ENCODE measurements at regions not wholly inside any gene's neighbourhood (a gene's known extent, or its start where the extent isn't known, plus 50 kb on each side); places are given as distances from the start of the nearest gene placed in this dataset.

DNA sequence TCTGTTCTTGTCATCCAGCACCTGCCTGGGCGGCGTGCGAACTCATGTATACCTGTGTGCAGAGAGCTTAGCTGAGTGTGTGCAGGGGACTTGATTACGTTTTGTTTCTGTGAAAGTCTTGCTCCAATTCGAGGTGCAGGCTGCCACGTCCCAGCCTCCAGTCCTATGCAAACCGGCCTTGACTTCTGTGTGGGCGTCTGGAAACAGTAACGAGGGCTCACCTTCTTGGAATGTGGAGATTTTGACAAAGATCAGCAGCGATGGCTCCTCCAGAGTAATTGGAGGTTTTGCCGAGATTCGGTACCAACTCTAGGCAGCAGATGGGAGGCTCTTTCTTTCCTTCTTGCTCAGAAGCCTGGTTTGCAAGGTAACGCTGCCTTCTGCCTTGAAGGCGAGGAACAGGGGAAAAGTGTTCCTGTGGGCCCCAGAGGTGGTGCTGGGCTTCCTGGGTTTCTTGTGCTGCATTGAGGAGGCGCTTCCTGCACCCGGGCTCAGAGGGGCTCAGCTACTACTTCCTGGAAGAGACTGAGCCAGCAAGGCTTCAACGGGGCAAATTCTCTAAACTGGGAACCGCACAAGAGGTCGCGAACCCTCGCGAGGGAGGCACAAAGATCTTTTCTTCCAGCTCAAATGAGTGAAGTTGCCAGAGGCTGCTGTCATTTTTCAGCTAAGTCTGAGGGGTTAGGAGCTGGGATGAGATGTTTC, 249.0 kb downstream of the AACS start:
- Histone ChIP-seq H3K9ac (ENCODE audit: low read length) (no peak overlapping the region), H3K79me2 (replicated peaks; ENCODE audit: insufficient read depth, low read length) (no peaks in the 10 kb centered on the region), H4K20me1 (ENCODE audit: insufficient read depth) (no peaks in the 10 kb centered on the region), H3K4me2 (ENCODE audit: low read length) (no peak overlapping the region), H3K9me3 (ENCODE audit: low read length) (no peaks in the 10 kb centered on the region), H3K27me3 (ENCODE audit: insufficient read depth, low read depth, low read length) (no peaks in the 10 kb centered on the region), H3F3A (ENCODE audit: insufficient read depth, low read length, poor library complexity, severe bottlenecking) (no peaks in the 10 kb centered on the region), H2AFZ (ENCODE audit: low read depth, low read length) (no peak overlapping the region), H3K36me3 (ENCODE audit: insufficient read depth, low read length) (no peaks in the 10 kb centered on the region), H3K4me3 (ENCODE audit: low read length) (no peak overlapping the region), H3K9me2 (ENCODE audit: insufficient read depth, low read length) (no peaks in the 10 kb centered on the region), H3K27ac (ENCODE audit: low read length) (no peak overlapping the region)
- no peak for TF ChIP-seq TAF1 (IDR thresholded peaks at IDR 0.05; ENCODE audit: low read depth)
- TF ChIP-seq, protein P1, sequence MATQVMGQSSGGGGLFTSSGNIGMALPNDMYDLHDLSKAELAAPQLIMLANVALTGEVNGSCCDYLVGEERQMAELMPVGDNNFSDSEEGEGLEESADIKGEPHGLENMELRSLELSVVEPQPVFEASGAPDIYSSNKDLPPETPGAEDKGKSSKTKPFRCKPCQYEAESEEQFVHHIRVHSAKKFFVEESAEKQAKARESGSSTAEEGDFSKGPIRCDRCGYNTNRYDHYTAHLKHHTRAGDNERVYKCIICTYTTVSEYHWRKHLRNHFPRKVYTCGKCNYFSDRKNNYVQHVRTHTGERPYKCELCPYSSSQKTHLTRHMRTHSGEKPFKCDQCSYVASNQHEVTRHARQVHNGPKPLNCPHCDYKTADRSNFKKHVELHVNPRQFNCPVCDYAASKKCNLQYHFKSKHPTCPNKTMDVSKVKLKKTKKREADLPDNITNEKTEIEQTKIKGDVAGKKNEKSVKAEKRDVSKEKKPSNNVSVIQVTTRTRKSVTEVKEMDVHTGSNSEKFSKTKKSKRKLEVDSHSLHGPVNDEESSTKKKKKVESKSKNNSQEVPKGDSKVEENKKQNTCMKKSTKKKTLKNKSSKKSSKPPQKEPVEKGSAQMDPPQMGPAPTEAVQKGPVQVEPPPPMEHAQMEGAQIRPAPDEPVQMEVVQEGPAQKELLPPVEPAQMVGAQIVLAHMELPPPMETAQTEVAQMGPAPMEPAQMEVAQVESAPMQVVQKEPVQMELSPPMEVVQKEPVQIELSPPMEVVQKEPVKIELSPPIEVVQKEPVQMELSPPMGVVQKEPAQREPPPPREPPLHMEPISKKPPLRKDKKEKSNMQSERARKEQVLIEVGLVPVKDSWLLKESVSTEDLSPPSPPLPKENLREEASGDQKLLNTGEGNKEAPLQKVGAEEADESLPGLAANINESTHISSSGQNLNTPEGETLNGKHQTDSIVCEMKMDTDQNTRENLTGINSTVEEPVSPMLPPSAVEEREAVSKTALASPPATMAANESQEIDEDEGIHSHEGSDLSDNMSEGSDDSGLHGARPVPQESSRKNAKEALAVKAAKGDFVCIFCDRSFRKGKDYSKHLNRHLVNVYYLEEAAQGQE (IDR thresholded peaks at IDR 0.05; ENCODE audit: borderline replicate concordance): no peak
- TF ChIP-seq, protein P2, sequence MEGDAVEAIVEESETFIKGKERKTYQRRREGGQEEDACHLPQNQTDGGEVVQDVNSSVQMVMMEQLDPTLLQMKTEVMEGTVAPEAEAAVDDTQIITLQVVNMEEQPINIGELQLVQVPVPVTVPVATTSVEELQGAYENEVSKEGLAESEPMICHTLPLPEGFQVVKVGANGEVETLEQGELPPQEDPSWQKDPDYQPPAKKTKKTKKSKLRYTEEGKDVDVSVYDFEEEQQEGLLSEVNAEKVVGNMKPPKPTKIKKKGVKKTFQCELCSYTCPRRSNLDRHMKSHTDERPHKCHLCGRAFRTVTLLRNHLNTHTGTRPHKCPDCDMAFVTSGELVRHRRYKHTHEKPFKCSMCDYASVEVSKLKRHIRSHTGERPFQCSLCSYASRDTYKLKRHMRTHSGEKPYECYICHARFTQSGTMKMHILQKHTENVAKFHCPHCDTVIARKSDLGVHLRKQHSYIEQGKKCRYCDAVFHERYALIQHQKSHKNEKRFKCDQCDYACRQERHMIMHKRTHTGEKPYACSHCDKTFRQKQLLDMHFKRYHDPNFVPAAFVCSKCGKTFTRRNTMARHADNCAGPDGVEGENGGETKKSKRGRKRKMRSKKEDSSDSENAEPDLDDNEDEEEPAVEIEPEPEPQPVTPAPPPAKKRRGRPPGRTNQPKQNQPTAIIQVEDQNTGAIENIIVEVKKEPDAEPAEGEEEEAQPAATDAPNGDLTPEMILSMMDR (IDR thresholded peaks at IDR 0.05; ENCODE audit: poor library complexity, severe bottlenecking): no peak
- no peak for TF ChIP-seq SMC3 (conservative IDR thresholded peaks at IDR 0.05; ENCODE audit: poor library complexity)
- no peak for TF ChIP-seq MXI1 (conservative IDR thresholded peaks at IDR 0.05; ENCODE audit: poor library complexity, severe bottlenecking)
- TF ChIP-seq POLR2AphosphoS5 (IDR thresholded peaks at IDR 0.05): no peak
- no peak for TF ChIP-seq EZH2 (IDR thresholded peaks at IDR 0.05; ENCODE audit: borderline replicate concordance, insufficient read depth, low read length, poor library complexity, severe bottlenecking)
- no peak for TF ChIP-seq RAD21 (conservative IDR thresholded peaks at IDR 0.05)
- TF ChIP-seq EP300 (conservative IDR thresholded peaks at IDR 0.05; ENCODE audit: poor library complexity, severe bottlenecking): no peak

DNA sequence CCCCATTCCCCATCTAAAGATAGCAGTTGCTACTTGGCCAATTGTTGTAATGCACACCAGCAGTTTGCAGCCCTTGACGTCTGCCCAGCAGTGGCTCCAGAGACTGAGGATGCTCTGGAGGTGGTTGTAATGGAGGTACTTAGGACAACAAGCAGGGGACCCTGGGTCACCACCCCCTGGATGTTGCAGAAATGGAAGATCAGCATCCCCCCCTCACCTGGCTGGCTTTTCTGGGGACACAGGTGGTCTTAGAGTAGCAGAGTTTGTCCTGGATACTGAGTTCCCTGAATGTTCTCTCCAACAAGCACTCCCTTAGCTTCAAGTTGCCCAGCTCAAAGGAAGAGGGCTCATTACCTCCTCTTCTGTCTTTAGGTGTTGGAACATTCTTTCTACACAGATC, 250.5 kb downstream of the AACS start:
- H3K4me2 ChIP-seq (ENCODE audit: low read length): no peak overlapping the region
- H3K36me3 ChIP-seq (ENCODE audit: insufficient read depth, low read length): no peaks in the 10 kb centered on the region
- no peaks in the 10 kb centered on the region for H3K9me3 ChIP-seq (ENCODE audit: low read length)
- no peaks in the 10 kb centered on the region for H3K27me3 ChIP-seq (ENCODE audit: insufficient read depth, low read depth, low read length)
- H3F3A ChIP-seq (ENCODE audit: insufficient read depth, low read length, poor library complexity, severe bottlenecking): no peaks in the 10 kb centered on the region
- H3K4me3 ChIP-seq (ENCODE audit: low read length): no peak overlapping the region
- no peaks in the 10 kb centered on the region for H3K79me2 ChIP-seq (replicated peaks; ENCODE audit: insufficient read depth, low read length)
- no peak overlapping the region for H3K9ac ChIP-seq (ENCODE audit: low read length)
- TF ChIP-seq EP300 (conservative IDR thresholded peaks at IDR 0.05; ENCODE audit: poor library complexity, severe bottlenecking) (no peak), TAF1 (IDR thresholded peaks at IDR 0.05; ENCODE audit: low read depth) (no peak), RAD21 (conservative IDR thresholded peaks at IDR 0.05) (no peak), MXI1 (conservative IDR thresholded peaks at IDR 0.05; ENCODE audit: poor library complexity, severe bottlenecking) (no peak), SMC3 (conservative IDR thresholded peaks at IDR 0.05; ENCODE audit: poor library complexity) (no peak), EZH2 (IDR thresholded peaks at IDR 0.05; ENCODE audit: borderline replicate concordance, insufficient read depth, low read length, poor library complexity, severe bottlenecking) (no peak), POLR2AphosphoS5 (IDR thresholded peaks at IDR 0.05) (no peak)
- TF ChIP-seq, protein P2 (IDR thresholded peaks at IDR 0.05; ENCODE audit: poor library complexity, severe bottlenecking): no peak
- TF ChIP-seq, protein P1 (IDR thresholded peaks at IDR 0.05; ENCODE audit: borderline replicate concordance): no peak
- no peak overlapping the region for H3K27ac ChIP-seq (ENCODE audit: low read length)
- H2AFZ ChIP-seq (ENCODE audit: low read depth, low read length): no peak overlapping the region
- no peaks in the 10 kb centered on the region for H4K20me1 ChIP-seq (ENCODE audit: insufficient read depth)
- H3K9me2 ChIP-seq (ENCODE audit: insufficient read depth, low read length): no peaks in the 10 kb centered on the region
